Keratinocyte (primary cell): ENCODE measurements at regions not wholly inside any gene's neighbourhood (a gene's known extent, or its start where the extent isn't known, plus 50 kb on each side); places are given as distances from the start of the nearest gene placed in this dataset.

ENCODE experiments used
- EZH2 ChIP-seq: IDR thresholded peaks from one replicate; pipeline ENCODE4 v1.6.1; 2012; ENCODE audit warnings: inconsistent platforms, mild to moderate bottlenecking, low read length, moderate library complexity
- TF ChIP-seq, protein P1 (sequence below), 3 experiments: IDR thresholded peaks in 1 of 3; conservative IDR thresholded peaks in 1 of 3; optimal IDR thresholded peaks in 1 of 3; 2 replicates in 2 of 3; 3 replicates in 1 of 3; pipeline versions ENCODE3 to v1.5.1; 2011; ENCODE audit warnings: low read length in 3 of 3, mild to moderate bottlenecking in 3 of 3, moderate library complexity in 2 of 3, control low read depth in 1 of 3, inconsistent platforms in 1 of 3; ENCODE audit not compliant: insufficient read depth in 2 of 3; ENCODE audit errors: extremely low read depth in 1 of 3

DNA sequence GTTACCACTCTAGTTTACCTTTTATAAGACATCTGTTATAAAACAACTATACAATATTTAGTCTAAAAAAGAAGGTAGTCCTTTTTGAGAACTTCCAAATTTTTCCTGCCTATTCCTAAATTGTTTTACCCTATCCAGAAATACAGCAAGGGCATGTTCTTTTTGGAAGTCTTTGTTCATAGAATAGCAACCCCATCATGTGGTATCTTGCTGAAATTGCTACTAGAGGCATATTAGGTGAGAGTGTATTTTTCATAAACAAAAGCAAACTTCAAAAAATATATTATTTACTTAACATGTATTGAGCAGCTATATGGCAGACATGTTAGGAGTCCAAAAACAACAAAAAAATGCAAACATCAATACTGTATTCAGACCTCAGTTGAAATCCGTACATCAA lies 371.8 kb upstream of the NRSN1 start:
- TF ChIP-seq, protein P1, sequence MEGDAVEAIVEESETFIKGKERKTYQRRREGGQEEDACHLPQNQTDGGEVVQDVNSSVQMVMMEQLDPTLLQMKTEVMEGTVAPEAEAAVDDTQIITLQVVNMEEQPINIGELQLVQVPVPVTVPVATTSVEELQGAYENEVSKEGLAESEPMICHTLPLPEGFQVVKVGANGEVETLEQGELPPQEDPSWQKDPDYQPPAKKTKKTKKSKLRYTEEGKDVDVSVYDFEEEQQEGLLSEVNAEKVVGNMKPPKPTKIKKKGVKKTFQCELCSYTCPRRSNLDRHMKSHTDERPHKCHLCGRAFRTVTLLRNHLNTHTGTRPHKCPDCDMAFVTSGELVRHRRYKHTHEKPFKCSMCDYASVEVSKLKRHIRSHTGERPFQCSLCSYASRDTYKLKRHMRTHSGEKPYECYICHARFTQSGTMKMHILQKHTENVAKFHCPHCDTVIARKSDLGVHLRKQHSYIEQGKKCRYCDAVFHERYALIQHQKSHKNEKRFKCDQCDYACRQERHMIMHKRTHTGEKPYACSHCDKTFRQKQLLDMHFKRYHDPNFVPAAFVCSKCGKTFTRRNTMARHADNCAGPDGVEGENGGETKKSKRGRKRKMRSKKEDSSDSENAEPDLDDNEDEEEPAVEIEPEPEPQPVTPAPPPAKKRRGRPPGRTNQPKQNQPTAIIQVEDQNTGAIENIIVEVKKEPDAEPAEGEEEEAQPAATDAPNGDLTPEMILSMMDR (optimal IDR thresholded peaks at IDR 0.05 in 1 of 3, IDR thresholded peaks at IDR 0.05 in 1 of 3, conservative IDR thresholded peaks at IDR 0.05 in 1 of 3; ENCODE audit: extremely low read depth in 1 of 3, insufficient read depth in 2 of 3, low read length in 3 of 3): no peak
- TF ChIP-seq EZH2: no peak
